SU-DHL-6 (cell line): ENCODE measurements at regions not wholly inside any gene's neighbourhood (a gene's known extent, or its start where the extent isn't known, plus 50 kb on each side); places are given as distances from the start of the nearest gene placed in this dataset.

Experiments
- CTCF ChIP-seq: fragments of 200-600 bp; sonication (generic); IDR thresholded peaks from one replicate; pipeline ENCODE4 v1.5.1; 2017; ENCODE audit warnings: antibody characterized with exemption, mild to moderate bottlenecking, low read length, moderate library complexity; ENCODE audit not compliant: insufficient read depth, poor library complexity, severe bottlenecking
- EZH2phosphoT487 ChIP-seq: fragments of 200-600 bp; sonication (generic), shearing (Covaris generic); conservative IDR thresholded peaks from 2 replicates; pipeline ENCODE4 v1.6.1; 2018; ENCODE audit warnings: mild to moderate bottlenecking, antibody characterized with exemption, low read length, moderate library complexity, mixed read lengths

GRCh38 chr5:152106571-152106970 lies 181.9 kb upstream of the GLRA1 start:
- no peak for TF ChIP-seq CTCF
- no peak for TF ChIP-seq EZH2phosphoT487
